ENCODE measurements at regions not wholly inside any gene's neighbourhood (a gene's known extent, or its start where the extent isn't known, plus 50 kb on each side); places are given as distances from the start of the nearest gene placed in this dataset.

- CTCF ChIA-PET, result no interaction called here
- Histone ChIP-seq H3K4me2 (ENCODE audit: low read length) (no peak overlapping the region), H3K4me1 (ENCODE audit: control insufficient read depth in 1 of 2, insufficient read depth in 2 of 2, low read length in 2 of 2) (no peaks in the 10 kb centered on the region), H3K9me3 (ENCODE audit: control insufficient read depth in 1 of 2, insufficient read depth in 1 of 2, low read depth in 1 of 2, low read length in 2 of 2) (no peaks in the 10 kb centered on the region; a peak in 2 of 4 replicates), H3K4me3 (replicated peaks in 1 of 2; ENCODE audit: low read depth in 1 of 2, low read length in 2 of 2) (no peak overlapping the region), H3K9ac (ENCODE audit: low read length) (no peak overlapping the region), H3K36me3 (ENCODE audit: control insufficient read depth in 1 of 2, insufficient read depth in 2 of 2, low read length in 2 of 2) (no peaks in the 10 kb centered on the region), H2AFZ (ENCODE audit: low read depth, low read length, poor library complexity, severe bottlenecking) (no peak overlapping the region), H3K79me2 (ENCODE audit: insufficient read depth, low read length) (no peaks in the 10 kb centered on the region), H3K27me3 (ENCODE audit: insufficient read depth, low read length) (no peaks in the 10 kb centered on the region), H3K9me2 (ENCODE audit: insufficient read depth) (no peaks in the 10 kb centered on the region), H4K20me1 (ENCODE audit: insufficient read depth) (no peaks in the 10 kb centered on the region), H3K27ac (ENCODE audit: low read depth, low read length) (no peak overlapping the region)
- POLR2A ChIA-PET, result no interaction called here
- DNase-seq (ENCODE audit: low read depth, low spot score) (no peak), ATAC-seq (no peak)
- intact Hi-C loops (cut with micrococcal nuclease), result no loop called here
- BruUV-seq (replicated peaks), result no TSS peak
- no peak for TF ChIP-seq JUND (IDR thresholded peaks at IDR 0.05)
- TF ChIP-seq EGR1 (IDR thresholded peaks at IDR 0.05; ENCODE audit: low read depth), result no peak
- TF ChIP-seq ZNF274 (IDR thresholded peaks at IDR 0.05; ENCODE audit: low read depth, low read length), result no peak
- TF ChIP-seq FOSL1 (IDR thresholded peaks at IDR 0.05; ENCODE audit: low read depth), result no peak
- TF ChIP-seq YY1 (IDR thresholded peaks at IDR 0.05; ENCODE audit: extremely low read depth, insufficient replicate concordance, low read depth, low read length), result no peak
- TF ChIP-seq ZFX (IDR thresholded peaks at IDR 0.05), result no peak
- TF ChIP-seq, protein P1, sequence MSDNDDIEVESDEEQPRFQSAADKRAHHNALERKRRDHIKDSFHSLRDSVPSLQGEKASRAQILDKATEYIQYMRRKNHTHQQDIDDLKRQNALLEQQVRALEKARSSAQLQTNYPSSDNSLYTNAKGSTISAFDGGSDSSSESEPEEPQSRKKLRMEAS (IDR thresholded peaks at IDR 0.05), result no peak
- RAD21 ChIA-PET (ENCODE audit: low non-redundant PET in 1 of 2, low total read pairs in 2 of 2, uncharacterized antibody in 2 of 2, unreplicated experiment in 2 of 2), result no interaction called here
These were observed 583.9 kb downstream of the NXPH1 start for GRCh38 chr7:9017286-9017685.

GRCh38 chr7:9022456-9022855 is 589.0 kb downstream of the NXPH1 start:
- H3K4me3 ChIP-seq (replicated peaks in 1 of 2; ENCODE audit: low read depth in 1 of 2, low read length in 2 of 2), result no peak overlapping the region
- H3K9me2 ChIP-seq (ENCODE audit: insufficient read depth), result no peaks in the 10 kb centered on the region
- no peaks in the 10 kb centered on the region for H3K27me3 ChIP-seq (ENCODE audit: insufficient read depth, low read length)
- no peak overlapping the region for H3K4me2 ChIP-seq (ENCODE audit: low read length)
- POLR2A ChIA-PET, result no interaction called here
- no TSS peak for BruUV-seq (replicated peaks)
- ATAC-seq, result no peak
- RAD21 ChIA-PET (ENCODE audit: low non-redundant PET in 1 of 2, low total read pairs in 2 of 2, uncharacterized antibody in 2 of 2, unreplicated experiment in 2 of 2), result no interaction called here
- no peaks in the 10 kb centered on the region for H3K36me3 ChIP-seq (ENCODE audit: control insufficient read depth in 1 of 2, insufficient read depth in 2 of 2, low read length in 2 of 2)
- no peak overlapping the region for H3K9ac ChIP-seq (ENCODE audit: low read length)
- no peaks in the 10 kb centered on the region for H3K4me1 ChIP-seq (ENCODE audit: control insufficient read depth in 1 of 2, insufficient read depth in 2 of 2, low read length in 2 of 2)
- H4K20me1 ChIP-seq (ENCODE audit: insufficient read depth), result no peaks in the 10 kb centered on the region
- intact Hi-C loops (cut with micrococcal nuclease), result no loop called here
- no peak for DNase-seq (ENCODE audit: low read depth, low spot score)
- H3K27ac ChIP-seq (ENCODE audit: low read depth, low read length), result no peak overlapping the region
- peaks cover 0 to 11% of the 10 kb centered on the region in 2 experiments; a peak in 2 of 4 replicates for H3K9me3 ChIP-seq (ENCODE audit: control insufficient read depth in 1 of 2, insufficient read depth in 1 of 2, low read depth in 1 of 2, low read length in 2 of 2)
- TF ChIP-seq SIN3A (IDR thresholded peaks at IDR 0.05; ENCODE audit: low read depth), result no peak
- no peak for TF ChIP-seq YY1 (IDR thresholded peaks at IDR 0.05; ENCODE audit: extremely low read depth, insufficient replicate concordance, low read depth, low read length)
- TF ChIP-seq RAD21 (IDR thresholded peaks at IDR 0.05; ENCODE audit: low read depth), result no peak
- TF ChIP-seq POLR2A (IDR thresholded peaks at IDR 0.05; ENCODE audit: borderline replicate concordance, extremely low read depth, insufficient read depth, insufficient read length), result no peak
- TF ChIP-seq, protein P2, sequence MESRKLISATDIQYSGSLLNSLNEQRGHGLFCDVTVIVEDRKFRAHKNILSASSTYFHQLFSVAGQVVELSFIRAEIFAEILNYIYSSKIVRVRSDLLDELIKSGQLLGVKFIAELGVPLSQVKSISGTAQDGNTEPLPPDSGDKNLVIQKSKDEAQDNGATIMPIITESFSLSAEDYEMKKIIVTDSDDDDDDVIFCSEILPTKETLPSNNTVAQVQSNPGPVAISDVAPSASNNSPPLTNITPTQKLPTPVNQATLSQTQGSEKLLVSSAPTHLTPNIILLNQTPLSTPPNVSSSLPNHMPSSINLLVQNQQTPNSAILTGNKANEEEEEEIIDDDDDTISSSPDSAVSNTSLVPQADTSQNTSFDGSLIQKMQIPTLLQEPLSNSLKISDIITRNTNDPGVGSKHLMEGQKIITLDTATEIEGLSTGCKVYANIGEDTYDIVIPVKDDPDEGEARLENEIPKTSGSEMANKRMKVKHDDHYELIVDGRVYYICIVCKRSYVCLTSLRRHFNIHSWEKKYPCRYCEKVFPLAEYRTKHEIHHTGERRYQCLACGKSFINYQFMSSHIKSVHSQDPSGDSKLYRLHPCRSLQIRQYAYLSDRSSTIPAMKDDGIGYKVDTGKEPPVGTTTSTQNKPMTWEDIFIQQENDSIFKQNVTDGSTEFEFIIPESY (IDR thresholded peaks at IDR 0.05; ENCODE audit: extremely low read depth, insufficient replicate concordance, low read length), result no peak
- TF ChIP-seq SRF (IDR thresholded peaks at IDR 0.05; ENCODE audit: low read depth), result no peak
- no peak for TF ChIP-seq CEBPB (IDR thresholded peaks at IDR 0.05; ENCODE audit: low read depth)
- TF ChIP-seq ZNF274 (IDR thresholded peaks at IDR 0.05; ENCODE audit: low read depth, low read length), result no peak
- TF ChIP-seq FOSL1 (IDR thresholded peaks at IDR 0.05; ENCODE audit: low read depth), result no peak
- TF ChIP-seq POLR2AphosphoS5 (IDR thresholded peaks at IDR 0.05; ENCODE audit: low read depth, low read length), result no peak
- TF ChIP-seq CTCF (IDR thresholded peaks at IDR 0.05 in 2 of 3, conservative IDR thresholded peaks at IDR 0.05 in 1 of 3; ENCODE audit: borderline replicate concordance in 1 of 3, insufficient read depth in 1 of 3, low read depth in 2 of 3, low read length in 2 of 3), result no peak
- TF ChIP-seq EGR1 (IDR thresholded peaks at IDR 0.05; ENCODE audit: low read depth), result no peak
- no peaks in the 10 kb centered on the region for H3K79me2 ChIP-seq (ENCODE audit: insufficient read depth, low read length)
- CTCF ChIA-PET, result no interaction called here
- H2AFZ ChIP-seq (ENCODE audit: low read depth, low read length, poor library complexity, severe bottlenecking), result no peak overlapping the region
